Ascending aorta (tissue), 2 donors: ENCODE measurements at regions not wholly inside any gene's neighbourhood (a gene's known extent, or its start where the extent isn't known, plus 50 kb on each side); places are given as distances from the start of the nearest gene placed in this dataset.

Source experiments
- DNase-seq, 2 donors: peaks; one replicate each; pipeline ENCODE4 v3.0.0-alpha.2; 2019; ENCODE audit warnings: low spot score in 2 of 2
- H3K27ac ChIP-seq, 2 donors: fragments of 200-600 bp; sonication (generic); one replicate each; pipeline ENCODE4 v1.5.1; 2016 to 2017; ENCODE audit warnings: mild to moderate bottlenecking in 1 of 2
- H3K27me3 ChIP-seq: fragments of 200-600 bp; sonication (generic); one replicate; pipeline ENCODE4 v1.5.1; 2017
- H3K36me3 ChIP-seq, 2 donors: fragments of 200-600 bp; sonication (generic); one replicate each; pipeline ENCODE4 v1.5.1; 2016
- H3K4me1 ChIP-seq, 2 donors: fragments of 200-600 bp; sonication (generic); one replicate each; pipeline ENCODE4 v1.5.1; 2016 to 2017; ENCODE audit warnings: mild to moderate bottlenecking in 1 of 2
- H3K4me3 ChIP-seq, 2 donors: fragments of 200-600 bp; sonication (generic); one replicate each; pipeline ENCODE4 v1.5.1; 2016 to 2017; ENCODE audit warnings: mild to moderate bottlenecking in 1 of 2
- H3K9me3 ChIP-seq, 2 donors: fragments of 200-600 bp; sonication (generic); one replicate each; pipeline ENCODE4 v1.5.1; 2016
- intact Hi-C: fragments of 100-400 bp; cut with DNase I; formaldehyde crosslinking; loops from one replicate; pipeline ENCODE4 v1.15.1; 2023
- TF ChIP-seq, protein P1 (sequence below), 3 experiments: fragments of 200-600 bp in 2 of 3; fragments of 450-650 bp in 1 of 3; sonication (generic) in 2 of 3; IDR thresholded peaks; one replicate each; pipeline ENCODE4 v1.5.1; 2016 to 2019; ENCODE audit warnings: antibody characterized with exemption in 3 of 3, mild to moderate bottlenecking in 1 of 3, moderate library complexity in 1 of 3

DNA sequence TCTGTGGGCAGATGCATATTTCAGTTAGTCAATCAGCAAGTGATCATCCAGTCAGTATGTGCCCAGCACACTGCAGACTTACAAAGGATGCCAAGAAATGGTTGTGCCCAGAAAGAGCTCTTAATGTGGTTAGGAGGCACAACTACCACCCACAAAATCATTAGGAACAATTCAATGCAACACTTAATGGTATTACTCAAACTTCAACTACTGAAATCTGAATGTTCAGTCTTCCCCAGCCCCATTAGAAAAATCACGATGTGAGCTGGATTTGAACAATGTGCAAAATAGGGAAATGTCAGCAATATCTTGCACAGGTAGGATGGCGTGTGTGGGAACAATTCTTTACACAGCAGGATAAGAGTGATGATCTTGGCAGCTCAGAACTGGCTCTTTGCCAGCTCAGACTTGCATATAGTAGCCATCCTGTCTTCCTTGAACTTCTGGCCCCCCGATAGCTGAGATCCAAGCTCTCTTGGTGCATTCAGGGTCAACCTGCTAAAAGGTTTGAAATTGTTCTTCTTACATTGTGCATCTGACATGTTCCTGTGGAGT, 556.7 kb upstream of the HTR1E start:
- no peak overlapping the region for H3K27ac ChIP-seq
- intact Hi-C loops = no loop called here
- no peaks in the 10 kb centered on the region for H3K27me3 ChIP-seq
- no peaks in the 10 kb centered on the region for H3K9me3 ChIP-seq
- no peak overlapping the region for H3K4me3 ChIP-seq
- TF ChIP-seq, protein P1, sequence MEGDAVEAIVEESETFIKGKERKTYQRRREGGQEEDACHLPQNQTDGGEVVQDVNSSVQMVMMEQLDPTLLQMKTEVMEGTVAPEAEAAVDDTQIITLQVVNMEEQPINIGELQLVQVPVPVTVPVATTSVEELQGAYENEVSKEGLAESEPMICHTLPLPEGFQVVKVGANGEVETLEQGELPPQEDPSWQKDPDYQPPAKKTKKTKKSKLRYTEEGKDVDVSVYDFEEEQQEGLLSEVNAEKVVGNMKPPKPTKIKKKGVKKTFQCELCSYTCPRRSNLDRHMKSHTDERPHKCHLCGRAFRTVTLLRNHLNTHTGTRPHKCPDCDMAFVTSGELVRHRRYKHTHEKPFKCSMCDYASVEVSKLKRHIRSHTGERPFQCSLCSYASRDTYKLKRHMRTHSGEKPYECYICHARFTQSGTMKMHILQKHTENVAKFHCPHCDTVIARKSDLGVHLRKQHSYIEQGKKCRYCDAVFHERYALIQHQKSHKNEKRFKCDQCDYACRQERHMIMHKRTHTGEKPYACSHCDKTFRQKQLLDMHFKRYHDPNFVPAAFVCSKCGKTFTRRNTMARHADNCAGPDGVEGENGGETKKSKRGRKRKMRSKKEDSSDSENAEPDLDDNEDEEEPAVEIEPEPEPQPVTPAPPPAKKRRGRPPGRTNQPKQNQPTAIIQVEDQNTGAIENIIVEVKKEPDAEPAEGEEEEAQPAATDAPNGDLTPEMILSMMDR (IDR thresholded peaks at IDR 0.05) = no peak
- no peaks in the 10 kb centered on the region for H3K4me1 ChIP-seq
- H3K36me3 ChIP-seq = no peaks in the 10 kb centered on the region
- DNase-seq = no peak

DNA sequence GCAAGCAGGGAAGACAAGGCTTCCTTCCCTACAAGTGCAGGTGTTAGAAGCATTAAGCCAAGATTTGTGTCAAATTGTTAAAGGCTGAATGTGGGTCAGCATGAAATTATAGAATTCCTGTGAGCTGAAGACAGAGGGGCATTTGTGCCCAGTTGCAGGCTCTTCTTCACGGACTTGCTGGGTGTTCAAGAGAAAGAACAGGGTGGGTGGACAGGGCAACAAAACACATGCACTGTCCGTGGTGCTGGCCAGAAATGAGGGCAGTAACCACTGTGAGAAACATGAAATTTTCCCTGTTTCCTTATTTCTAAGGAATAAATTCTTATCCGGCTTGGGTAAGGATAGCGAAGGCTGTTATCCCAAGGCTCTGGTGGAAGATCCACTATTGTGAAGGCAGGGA, 579.5 kb upstream of the HTR1E start:
- DNase-seq = no peak
- Histone ChIP-seq H3K27ac (no peak overlapping the region), H3K4me3 (no peak overlapping the region), H3K36me3 (no peaks in the 10 kb centered on the region), H3K27me3 (no peaks in the 10 kb centered on the region), H3K4me1 (no peaks in the 10 kb centered on the region), H3K9me3 (no peaks in the 10 kb centered on the region)
- TF ChIP-seq, protein P1 (IDR thresholded peaks at IDR 0.05) = no peak
- intact Hi-C loops = no loop called here

DNA sequence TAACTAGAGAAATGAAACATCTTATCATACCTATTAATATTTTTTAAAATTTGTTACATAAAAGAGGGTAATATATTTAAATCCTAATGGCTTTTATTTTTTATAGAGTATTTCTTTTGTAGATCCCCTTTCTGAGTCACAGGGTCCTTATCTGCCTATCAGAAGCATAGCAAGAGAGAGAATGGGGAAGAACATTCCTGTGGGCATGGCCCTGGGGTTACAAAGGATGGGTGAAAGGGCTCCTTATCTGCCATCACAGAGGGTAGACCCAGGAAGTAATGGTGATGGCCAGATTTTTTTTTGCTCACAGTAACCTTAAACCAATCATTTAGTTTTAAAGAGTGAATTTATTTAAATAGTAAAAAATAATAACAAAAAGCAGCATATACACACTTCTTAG, 582.1 kb upstream of the HTR1E start:
- no peak for DNase-seq
- intact Hi-C loops = no loop called here
- Histone ChIP-seq H3K9me3 (no peaks in the 10 kb centered on the region), H3K27ac (no peak overlapping the region), H3K36me3 (no peaks in the 10 kb centered on the region), H3K27me3 (no peaks in the 10 kb centered on the region), H3K4me3 (no peak overlapping the region), H3K4me1 (no peaks in the 10 kb centered on the region)
- TF ChIP-seq, protein P1 (IDR thresholded peaks at IDR 0.05) = no peak

DNA sequence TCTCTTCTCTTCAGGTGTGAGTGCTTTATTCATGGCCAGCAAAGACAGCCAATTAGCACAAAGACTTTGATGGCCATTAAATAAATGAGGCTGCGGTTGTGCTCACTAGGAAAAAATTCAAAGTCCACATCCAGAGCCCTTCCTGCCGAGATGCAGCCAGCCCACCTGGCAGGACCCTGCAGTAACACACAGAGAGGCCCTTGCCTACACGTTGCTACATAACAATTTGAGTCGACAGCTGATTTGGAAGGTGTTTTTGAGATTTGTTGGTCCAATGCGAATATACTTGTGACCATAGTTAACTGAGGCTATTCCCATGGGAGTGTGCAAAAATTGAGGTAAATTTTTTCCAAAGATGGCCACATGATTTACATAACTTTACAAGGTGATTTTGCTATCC, 605.4 kb upstream of the HTR1E start:
- Histone ChIP-seq H3K27ac (no peak overlapping the region), H3K4me1 (no peaks in the 10 kb centered on the region), H3K27me3 (no peaks in the 10 kb centered on the region), H3K9me3 (no peaks in the 10 kb centered on the region), H3K36me3 (no peaks in the 10 kb centered on the region), H3K4me3 (no peak overlapping the region)
- no peak for DNase-seq
- intact Hi-C loops = no loop called here
- TF ChIP-seq, protein P1 (IDR thresholded peaks at IDR 0.05) = no peak

DNA sequence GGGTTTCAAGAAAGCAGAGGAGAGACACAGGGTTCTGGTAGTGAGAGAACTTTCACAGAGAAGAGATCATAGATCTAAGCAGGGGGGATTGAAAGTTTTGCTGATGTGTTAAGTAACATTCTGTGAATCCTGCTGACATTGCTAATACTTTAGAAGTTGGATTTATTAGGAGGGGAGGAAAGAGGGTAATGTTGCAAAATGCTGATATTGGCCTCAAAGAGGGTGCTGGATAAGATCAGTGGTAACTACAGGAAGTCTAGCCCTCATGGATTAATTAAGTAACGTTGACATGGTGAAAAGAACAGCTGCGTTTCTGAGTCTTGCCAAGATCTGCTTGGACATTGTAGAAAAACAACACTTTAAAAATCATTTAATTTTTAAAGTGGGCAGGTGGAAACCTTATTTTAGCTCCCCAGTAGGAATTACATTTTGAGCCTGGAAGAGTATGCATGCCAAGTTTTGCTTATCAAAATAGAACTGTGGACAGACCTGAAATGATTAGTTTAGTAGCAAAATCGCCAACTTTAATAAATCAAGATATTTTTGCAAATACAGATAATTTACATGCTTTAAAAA, 606.0 kb upstream of the HTR1E start:
- Histone ChIP-seq H3K27me3 (no peaks in the 10 kb centered on the region), H3K27ac (no peak overlapping the region), H3K4me1 (no peaks in the 10 kb centered on the region), H3K4me3 (no peak overlapping the region), H3K36me3 (no peaks in the 10 kb centered on the region), H3K9me3 (no peaks in the 10 kb centered on the region)
- intact Hi-C loops = no loop called here
- DNase-seq = no peak
- TF ChIP-seq, protein P1 (IDR thresholded peaks at IDR 0.05) = no peak

DNA sequence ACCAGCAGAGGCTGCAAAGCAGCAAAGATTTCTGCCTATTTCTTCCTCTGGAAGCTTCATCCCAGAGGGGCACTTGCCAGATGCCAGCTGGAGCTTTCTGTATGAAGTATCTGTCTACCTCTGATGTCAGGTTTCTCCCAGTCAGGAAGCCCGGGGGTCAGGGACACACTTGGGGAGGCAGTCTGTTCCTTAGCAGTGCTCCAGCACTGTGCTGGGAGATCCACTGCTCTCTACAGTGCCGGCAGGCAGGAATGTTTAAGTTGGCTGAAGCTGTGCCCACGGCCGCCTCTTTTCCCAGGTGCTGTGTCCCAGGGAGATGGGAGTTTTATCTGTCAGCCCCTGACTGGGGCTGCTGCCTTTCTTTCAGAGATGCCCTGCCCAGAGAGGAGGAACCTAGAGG, 631.1 kb upstream of the HTR1E start:
- Histone ChIP-seq H3K27me3 (no peaks in the 10 kb centered on the region), H3K4me1 (no peaks in the 10 kb centered on the region), H3K36me3 (no peaks in the 10 kb centered on the region), H3K27ac (no peak overlapping the region), H3K9me3 (peaks cover 0 to 6% of the 10 kb centered on the region in 2 donors), H3K4me3 (no peak overlapping the region)
- intact Hi-C loops = no loop called here
- no peak for DNase-seq
- TF ChIP-seq, protein P1 (IDR thresholded peaks at IDR 0.05) = no peak
